Putamen (tissue), 1 donor: ENCODE measurements at regions not wholly inside any gene's neighbourhood (a gene's known extent, or its start where the extent isn't known, plus 50 kb on each side); places are given as distances from the start of the nearest gene placed in this dataset.

Source experiments
- DNase-seq: peaks from one replicate; pipeline ENCODE4 v3.0.0-alpha.2; 2016; ENCODE audit warnings: low spot score

DNA sequence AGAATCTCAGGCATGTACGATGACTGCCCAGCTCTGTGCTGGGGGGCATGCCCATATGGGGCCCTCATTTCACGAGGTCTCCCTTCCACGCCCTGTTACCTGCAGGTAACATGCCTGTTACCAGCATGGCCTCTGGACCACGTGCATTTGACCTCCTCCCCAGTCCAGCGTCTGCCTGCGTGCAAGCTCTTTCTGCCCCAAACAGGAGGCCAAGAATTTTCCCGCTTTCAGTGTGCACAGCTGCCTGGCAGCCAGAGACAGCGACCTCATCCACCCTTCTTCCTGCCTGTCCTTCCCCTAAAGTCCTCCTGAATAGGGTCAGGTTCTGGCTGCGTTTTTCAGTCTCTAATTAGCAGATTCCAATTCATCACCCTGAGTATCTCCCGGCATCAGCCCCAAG, 306.5 kb upstream of the ZFHX3 start:
- DNase-seq = no peak

DNA sequence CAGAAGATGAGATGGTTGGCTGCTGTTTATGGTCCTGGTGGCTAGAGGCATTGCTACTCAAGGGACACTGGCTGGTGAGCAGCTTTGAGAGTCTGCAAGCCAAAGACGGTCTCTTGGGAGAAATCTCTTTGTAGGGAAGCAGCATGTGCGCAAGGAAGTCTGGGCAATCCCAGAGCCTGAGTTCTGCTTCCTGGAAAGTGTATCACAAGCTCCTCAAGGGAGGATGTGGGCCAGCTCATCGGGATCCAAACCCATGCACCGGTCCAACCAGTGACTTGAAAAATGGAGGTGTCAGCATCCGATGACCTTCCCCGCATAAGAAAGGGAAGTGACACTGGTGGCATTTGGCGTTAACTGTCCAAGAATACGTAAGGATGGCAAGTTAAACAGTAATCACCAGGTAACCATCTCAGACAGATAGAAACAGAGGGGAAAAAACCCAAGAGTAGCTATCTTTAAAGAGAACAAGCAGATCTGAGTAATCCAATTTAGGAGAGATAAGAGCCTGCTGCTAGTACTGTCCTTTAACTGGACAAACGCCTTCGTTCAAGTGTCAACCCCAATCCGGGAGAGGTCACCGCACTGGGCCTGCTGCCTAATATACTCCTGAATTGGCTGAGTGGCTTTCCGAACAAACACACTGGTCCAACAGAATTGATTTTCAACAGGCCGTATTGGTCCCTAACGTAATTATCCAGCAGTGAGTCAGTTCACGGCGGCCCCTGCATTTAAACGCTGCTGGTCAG, 303.0 kb upstream of the ZFHX3 start:
- no peak for DNase-seq

DNA sequence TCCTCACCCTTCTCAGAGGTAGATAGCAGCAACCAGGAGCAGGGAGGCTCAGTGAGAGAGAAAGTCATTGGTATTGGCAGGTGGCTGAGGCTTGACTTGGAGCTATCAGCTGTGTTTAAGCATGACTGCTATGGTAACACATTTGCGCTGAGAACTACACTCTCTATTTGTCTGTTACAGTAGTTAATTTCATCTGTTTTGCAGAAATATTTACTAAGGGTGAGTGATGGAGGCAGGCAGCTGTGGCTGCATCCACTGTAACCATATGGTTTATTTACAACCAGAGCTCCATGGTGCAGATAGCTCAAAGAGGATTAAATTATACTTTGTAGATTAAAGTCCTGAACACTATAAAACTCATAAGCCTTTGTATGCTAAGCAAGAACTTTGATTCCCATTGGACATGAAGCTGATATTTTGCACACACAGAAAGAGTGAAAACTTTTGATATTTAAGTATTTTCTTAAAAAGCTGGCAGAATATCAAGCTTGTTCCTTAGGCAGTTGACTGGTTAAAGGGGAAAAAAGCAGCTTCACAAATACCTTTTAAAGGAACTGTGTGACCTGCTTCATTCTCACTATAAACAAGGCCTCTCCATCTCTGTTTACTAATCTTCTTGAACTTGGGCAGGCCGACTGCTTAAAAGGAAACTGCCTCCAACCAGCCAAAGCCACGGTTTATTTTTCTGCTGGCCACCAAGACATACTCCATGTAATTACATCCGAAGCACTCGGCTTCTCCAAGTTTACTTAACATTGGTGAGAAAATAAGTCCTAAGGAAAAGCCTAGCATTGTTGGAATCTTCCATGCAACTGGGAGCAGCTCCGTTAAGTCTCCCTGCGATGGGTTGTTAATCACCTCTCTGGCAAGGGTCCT, 299.8 kb upstream of the ZFHX3 start:
- no peak for DNase-seq

DNA sequence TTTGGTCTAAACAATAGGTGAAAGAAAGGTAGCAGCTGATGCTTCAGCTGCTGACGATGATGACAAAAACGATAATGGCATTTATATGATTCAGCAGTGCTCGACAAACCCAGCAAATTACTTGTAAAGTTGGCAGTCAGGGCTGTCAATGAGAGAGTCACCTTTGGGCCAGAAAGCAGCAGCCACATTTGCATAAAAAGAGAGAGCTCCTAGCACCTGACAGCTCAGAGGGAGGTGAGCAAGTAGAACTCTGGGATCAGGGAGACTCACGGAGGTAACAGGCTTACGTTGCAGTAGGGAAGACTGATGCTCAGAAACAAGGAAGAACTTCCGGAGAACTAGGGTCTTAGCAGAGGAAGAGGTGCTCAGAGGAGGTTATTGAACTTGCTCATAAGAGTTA, 291.9 kb upstream of the ZFHX3 start:
- no peak for DNase-seq

DNA sequence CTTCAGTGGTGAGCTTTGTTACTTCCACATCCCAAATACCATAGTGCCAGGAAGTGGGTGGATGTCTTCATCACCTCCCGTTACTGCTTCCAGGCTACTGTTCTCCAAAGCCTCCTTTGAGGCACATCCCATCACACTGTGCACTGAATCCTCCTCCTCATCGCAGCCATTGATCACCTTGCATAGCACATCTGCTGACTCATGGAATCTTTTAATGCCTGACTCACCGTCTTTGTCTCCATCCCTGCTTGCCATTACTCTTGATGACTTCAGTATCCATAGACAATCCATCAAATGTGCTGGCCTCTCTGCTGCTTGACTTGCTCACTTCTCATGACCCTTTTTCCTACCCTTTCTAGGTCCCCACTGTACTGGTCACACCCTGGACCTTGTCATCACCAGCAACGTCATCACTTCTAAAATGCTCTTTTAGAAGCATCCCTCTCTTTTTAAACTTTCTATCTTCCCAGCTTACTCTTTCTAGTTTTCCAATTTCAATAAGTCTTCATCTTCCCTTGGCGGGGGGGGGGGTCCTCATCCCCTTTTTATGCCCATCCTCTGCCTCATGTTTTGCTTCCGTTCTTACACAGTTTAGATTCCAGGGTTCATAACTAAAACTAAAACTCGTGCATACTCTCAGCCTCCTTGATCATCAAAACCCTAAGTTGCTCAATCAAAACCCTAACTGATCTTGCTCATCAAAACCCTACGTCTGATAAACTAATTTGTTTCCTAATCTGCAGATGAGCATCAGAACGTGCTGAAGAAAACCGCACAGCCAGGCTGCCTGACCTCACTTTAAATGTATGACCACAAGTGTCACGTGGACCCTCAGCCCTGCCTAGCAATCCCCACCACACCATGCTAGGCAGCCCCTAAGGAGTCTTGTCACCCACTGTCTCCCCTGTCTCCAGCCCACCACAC, 289.7 kb upstream of the ZFHX3 start:
- DNase-seq = no peak

DNA sequence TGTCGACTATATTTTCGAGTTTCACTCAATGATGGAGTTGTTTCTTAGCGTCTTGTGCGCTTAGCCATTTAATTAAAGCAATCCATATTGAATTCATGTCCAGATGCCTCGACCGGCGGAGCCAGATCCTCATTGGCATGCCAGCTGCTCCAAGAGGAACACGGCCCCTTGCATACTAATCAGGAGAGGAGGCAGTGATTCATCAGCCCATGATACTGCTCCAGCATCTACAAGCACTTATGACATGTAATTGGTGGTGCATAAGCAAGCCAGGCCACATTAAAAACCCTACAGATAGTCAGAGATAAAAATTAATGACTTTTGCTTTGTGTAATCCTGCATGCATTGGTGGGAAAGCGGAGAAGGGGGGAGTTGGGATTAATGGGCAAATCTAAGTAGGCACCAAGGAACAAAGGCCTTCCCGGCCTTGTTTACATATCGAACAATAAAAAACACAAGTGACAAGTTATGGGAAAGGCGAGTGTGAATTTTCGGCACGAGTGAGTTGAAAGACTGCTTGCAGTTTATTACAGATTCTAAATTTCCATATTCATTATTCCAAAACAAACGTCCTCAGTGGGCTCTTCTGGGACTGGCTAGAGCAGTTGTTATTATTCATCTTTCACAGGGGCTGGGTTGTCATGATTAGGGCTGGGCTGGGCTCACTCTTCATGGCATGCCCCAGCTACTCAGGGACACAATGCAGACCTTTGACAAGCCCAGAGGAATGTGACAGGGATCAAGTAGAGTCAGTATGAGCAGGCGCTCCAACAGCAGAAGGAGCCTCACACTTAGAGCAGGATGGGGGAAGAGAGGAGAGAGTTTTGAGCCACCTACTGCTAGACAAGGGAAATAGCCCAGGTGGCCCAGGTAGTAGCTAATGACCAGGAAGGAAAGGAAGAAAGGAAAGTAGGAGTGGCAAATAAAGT, 281.7 kb upstream of the ZFHX3 start:
- peak; percentile 84 for DNase-seq

DNA sequence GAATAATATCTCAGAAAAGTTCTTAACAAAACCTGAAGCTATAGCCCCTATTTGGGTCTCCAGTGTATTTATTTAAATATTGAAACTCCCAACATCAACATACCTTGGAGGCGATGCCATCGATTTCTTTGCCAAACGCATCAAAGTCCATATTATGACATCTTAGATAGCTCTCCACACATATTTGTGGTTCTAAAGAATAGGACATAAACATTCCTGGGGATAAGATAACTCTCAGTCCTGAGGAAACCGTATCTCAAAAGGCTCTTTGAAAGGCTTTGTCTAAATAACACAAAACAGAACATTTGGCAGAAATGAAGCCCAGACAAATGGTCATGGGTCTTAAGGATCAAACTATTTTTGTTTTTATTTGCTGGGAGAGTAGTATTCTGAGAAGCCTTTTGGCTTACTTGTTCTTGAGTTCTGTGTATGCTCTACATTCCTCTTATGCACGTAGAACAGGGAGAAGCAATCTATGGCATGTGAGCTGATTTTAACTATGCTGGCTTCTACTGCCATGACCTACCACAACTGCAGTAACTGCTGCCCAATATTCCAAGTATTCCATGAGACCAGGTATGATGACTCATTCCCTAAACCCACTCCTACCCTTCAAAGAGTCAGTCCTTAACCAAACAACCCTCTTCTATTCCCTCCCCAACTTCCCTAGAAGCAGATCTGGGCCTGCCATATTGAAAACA, 279.0 kb upstream of the ZFHX3 start:
- DNase-seq = no peak

DNA sequence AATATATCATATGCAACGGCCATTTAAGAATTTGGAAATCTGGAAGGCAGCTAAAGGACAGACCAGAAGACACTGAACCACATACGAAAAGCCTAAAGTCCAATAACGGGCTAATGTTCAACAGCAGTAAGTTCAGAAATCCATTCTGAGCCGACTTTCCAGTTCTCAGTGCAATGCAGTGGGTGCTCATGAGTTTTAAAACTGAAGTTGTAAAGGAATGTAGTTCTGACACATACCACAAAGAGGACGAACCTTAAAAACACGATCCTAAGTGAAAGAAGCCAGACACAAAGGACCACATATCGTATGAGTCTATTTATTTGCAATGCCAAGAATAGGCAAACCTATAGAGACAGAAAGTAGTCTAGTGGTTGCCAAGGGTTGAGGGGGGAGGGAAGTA, 278.3 kb upstream of the ZFHX3 start:
- DNase-seq = no peak

DNA sequence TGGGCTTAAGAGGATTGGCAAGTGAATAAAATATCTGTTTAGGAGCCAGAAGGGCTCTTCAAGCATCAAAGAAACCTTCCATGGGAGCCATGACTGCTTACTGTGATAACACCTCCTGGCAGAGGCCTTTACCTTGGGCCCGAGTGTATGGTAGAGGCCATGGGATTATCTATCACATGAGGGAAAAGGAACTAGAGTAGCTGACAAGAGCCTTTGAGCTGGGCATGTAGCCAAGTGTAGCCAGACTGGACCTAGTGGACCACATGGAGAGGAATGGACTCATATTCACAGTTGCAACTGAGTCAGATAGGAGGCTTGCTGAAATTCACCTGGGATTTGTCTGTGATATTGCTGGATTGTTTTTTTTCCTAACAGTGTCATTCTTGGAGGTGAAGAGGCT, 276.0 kb upstream of the ZFHX3 start:
- DNase-seq = peak; percentile 8

DNA sequence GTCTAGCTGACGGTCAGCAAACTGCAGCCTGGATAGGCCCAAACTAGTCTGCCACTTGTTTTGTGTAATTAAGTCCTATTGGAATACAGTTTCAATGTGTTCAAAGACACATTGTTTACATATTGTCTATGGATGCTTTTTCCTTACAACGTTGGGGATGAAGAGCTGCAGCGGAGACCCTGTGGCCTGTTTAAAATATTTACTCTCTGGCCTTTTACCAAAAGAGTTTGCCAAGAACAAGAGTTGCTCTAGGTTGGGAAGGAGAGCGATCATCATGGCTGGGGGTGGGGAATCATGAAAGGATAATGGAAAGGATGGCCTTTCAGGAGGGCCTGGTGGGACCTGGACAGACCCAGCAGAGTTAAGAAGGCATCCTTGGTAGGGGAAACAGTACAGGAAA, 274.9 kb upstream of the ZFHX3 start:
- DNase-seq = no peak

DNA sequence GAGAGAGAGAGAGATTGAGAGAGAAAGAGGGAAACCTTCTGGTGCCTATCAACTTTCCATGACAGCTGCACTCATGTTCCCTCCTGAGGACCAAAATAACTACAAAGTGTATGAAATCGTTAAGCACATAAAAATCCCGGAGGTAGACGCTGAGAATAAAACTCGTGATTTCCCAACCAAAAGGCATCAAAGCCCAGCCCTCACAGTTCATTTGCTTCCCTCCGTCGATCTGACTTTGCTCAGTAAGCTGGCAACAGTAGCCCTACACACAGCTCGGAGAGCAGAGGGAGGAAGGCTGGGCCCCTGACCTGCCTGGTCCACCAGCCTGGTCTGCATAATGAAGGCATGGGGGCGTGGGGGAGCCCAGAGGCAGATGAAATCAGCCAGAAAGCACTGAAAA, 273.9 kb upstream of the ZFHX3 start:
- DNase-seq = no peak

DNA sequence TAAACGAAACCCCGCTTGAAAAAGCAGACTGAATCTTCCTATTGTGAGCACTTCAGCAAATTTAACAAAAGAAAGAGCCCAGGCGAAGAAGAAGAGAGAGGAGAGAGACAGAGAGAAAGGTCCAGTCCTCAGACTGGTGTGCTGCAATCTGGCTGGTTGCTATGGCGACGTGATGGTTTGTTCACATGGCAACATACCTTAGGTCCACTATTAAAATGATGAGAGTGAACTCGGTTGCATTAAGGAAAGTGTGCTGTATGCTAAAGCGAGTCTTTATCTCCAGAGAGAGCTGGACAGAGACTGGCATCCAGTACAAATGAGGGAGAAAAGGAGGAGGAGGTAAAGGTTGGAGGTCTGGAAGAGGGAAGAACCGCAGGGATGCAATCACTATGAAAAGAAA, 271.8 kb upstream of the ZFHX3 start:
- DNase-seq = no peak

DNA sequence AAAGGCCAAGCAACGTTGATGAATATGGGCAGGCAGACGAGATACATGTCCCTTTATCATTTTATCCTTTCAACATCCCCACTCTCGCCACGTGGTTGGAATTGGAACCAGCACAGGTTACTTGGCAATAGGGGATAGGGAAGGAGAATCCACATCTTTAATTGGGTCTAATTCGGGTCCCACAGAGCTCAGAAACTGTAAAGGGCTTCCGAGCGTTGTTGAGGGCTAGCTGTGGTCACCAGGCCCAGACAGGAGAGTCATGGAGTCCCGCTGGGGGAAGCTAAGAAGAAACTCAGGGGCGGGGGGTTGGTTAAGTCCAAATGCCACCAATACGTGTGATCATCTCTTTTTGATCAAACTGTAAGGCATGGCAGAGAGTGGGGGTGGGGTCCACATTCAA, 271.3 kb upstream of the ZFHX3 start:
- no peak for DNase-seq

DNA sequence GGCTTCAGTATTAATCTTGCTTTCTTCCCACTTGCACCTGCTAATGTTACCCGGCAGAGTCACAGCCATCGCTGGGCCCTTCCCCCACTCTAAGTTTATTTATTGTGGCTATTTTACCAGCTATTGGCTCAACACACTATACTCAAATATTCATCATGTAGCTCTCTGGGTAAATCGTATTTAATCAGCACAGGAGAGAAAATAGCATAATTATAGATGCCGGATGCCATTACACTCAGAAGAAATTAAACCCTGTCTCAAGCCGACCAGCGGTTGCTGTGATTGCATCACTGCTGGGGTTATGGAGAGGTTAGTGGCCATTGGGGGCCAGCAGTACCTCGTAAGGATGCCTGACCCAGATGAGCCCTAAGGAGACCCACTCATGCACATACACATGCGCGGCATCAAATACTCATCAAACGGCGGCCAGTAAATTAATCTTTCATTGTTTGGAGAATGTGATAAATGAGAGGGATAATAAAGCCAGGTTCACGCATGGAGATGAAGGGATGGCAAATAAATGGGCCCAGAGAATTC, 269.5 kb upstream of the ZFHX3 start:
- DNase-seq = no peak

DNA sequence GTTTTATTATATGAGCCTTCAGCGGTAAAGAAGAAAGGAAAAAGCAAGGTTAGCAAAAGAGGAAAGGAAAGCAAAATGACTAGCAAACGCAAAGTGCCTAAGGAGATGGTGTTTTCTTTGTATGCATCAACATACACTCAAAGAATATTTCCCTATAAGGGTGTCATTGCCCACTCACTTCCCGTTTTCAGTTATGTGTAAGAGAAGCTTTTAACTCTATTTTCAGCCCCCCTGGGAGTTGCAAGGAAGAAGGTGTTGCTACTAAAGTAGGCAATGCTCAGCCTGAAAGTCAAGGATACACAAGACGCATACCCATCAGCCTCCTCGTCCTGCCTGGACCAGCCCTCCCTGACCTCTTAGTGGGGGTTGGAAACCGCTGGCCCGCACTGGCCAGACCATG, 267.7 kb upstream of the ZFHX3 start:
- DNase-seq = no peak

DNA sequence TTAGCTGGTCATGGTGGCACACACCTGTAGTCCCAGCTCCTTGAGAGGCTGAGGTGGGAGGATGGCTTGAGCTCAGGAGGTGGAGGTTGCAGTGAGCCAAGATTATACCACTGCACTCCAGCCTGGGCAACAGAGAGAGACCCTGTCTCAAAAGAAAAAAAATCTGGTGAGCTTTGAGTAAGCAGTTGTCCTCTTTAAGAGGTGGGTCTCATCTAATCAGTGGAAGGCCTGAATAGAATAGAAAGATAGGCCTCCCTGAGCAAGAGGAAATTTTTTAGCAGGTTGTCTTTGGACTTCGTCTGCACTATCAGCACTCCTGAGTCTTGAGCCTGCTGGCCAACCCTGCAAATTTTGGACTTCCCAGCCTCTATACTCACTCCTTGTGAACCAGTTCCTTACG, 266.0 kb upstream of the ZFHX3 start:
- DNase-seq = no peak

DNA sequence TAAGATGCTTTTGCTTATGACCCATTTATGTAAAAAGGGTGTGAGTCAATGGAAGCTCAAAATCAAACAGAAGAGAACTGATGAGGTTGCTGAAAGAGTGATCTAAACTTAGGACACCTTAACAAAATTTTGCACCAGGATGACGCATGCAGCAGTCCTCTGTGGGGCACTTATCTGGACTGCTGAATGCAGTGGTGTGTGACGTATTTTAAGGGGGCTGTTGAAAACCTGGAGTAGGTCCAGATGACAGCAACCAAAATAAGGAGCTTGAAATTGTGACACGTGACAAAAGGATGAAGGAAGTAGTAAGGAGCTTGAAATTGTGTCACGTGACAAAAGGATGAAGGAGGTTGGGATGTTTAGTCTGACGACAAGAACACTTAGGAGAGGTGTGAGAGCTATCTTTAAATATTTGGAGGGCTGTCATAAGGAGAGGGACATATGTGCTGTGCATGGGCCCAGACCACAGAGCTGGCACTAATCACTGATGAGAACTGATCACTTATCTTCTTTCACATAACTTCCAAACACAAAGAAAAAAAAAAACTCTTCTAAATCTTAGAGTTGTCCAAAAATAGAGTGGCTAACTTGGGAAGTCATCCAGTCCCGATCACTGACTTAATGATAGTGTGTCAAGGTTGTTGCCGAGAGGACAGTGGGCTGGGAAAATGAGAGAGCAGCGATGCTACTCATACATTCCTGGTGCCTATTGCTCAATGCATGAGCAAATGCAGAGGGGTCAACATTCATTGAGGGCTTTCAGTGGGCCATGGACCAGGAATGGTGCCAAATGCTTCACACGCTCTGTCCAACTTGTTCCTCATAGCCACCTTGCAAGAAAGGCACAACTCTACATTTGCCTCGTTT, 264.2 kb upstream of the ZFHX3 start:
- DNase-seq = no peak

DNA sequence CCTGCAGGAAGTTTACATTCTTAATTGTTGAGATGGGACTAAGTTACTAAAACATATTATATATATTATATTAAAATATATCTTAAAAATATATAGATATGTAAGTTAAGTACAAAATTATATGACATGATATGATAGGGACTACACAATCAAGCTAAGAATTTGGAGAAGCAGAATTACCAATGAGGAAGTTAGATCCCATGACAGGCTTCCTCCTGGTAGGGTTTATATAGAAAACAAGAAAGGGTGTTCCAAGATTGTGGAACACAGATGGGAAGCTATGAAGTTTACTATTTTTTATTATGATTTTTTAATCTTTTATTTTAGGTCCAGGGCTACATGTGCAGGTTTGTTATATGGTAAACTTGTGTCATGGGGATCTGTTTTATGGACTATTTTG, 260.8 kb upstream of the ZFHX3 start:
- no peak for DNase-seq

DNA sequence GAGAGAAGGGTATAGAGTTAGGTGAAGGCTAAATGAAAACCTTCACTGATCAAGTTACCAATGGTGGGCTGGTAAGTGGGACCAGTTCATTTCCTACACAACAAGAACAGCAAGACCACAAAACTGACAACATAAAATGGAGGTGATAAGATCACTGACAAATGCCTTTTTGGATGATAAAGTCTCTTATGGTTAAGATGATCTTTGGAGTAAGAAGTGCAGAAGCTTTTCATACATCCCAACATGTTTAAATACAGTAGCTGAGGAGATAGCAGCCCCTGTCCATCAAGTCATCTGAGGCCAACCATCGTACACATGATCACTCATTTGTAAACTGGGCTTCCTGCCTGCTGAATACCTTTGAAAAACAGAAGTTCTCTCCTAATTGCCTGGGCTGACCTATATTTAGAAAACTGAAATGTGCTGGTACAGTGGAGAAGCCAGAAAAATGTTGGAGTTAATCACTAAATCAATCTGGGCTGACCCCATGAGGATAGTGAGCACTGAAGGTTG, 259.0 kb upstream of the ZFHX3 start:
- no peak for DNase-seq
